IPS-18a (cell line): ENCODE measurements at regions not wholly inside any gene's neighbourhood (a gene's known extent, or its start where the extent isn't known, plus 50 kb on each side); places are given as distances from the start of the nearest gene placed in this dataset.

Experiments used
- H3K27ac ChIP-seq: one replicate; pipeline ENCODE4 v1.5.1; 2013; ENCODE audit warnings: low read length
- H3K27me3 ChIP-seq: one replicate; pipeline ENCODE4 v1.6.1; 2013; ENCODE audit warnings: mild to moderate bottlenecking, low read length; ENCODE audit not compliant: control insufficient read depth, insufficient read depth
- H3K36me3 ChIP-seq: one replicate; pipeline ENCODE4 v1.6.1; 2013; ENCODE audit warnings: low read depth, low read length; ENCODE audit not compliant: control insufficient read depth
- H3K4me1 ChIP-seq: one replicate; pipeline ENCODE4 v1.6.1; 2013; ENCODE audit warnings: low read depth, low read length; ENCODE audit not compliant: control insufficient read depth
- H3K4me3 ChIP-seq: one replicate; pipeline ENCODE4 v1.5.1; 2013; ENCODE audit warnings: low read length
- H3K9ac ChIP-seq: one replicate; pipeline ENCODE4 v1.6.1; 2013; ENCODE audit warnings: mild to moderate bottlenecking, low read length, moderate library complexity
- H3K9me3 ChIP-seq: one replicate; pipeline ENCODE4 v1.6.1; 2013; ENCODE audit warnings: low read depth, low read length; ENCODE audit not compliant: control insufficient read depth

DNA sequence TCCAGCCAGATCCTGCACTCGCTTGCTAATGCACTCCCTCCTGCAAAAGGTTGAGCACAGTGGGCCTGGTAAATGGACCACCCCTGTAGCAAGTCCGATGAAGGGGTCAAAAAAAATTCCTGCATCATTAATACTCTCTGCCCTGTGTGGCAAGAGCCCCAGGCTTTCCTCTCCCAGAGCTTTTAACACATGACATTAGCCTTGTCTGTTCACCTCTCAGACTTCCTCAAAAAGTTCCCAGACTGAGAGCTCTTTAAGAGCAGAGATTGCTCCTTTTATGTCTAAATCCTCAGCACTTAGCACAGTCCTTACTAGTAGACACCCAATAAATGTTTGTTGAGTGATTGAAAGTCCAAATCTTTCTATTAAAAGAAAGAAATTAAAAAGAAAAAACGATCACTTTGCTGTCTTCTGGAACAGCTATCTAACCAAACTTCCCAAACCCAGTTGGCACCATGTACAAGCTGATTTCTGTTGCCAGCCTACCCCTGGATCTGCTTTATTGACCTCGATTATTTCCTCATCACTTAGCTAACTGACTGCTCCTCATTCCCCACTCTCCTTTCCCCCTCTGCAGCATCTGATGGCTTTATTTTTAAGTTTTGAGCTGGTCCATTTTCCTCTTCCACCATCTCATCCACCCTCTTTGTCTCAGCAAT, 209.8 kb downstream of the ENC1 start:
- Histone ChIP-seq H3K4me1 (peaks cover 28% of the 10 kb centered on the region), H3K27ac (no peak overlapping the region), H3K36me3 (no peaks in the 10 kb centered on the region), H3K27me3 (no peaks in the 10 kb centered on the region), H3K9ac (no peak overlapping the region), H3K9me3 (no peaks in the 10 kb centered on the region), H3K4me3 (no peak overlapping the region)

- Histone ChIP-seq H3K9ac (no peak overlapping the region), H3K4me3 (no peak overlapping the region), H3K9me3 (no peaks in the 10 kb centered on the region), H3K36me3 (no peaks in the 10 kb centered on the region), H3K4me1 (peaks cover 26% of the 10 kb centered on the region), H3K27me3 (no peaks in the 10 kb centered on the region), H3K27ac (no peak overlapping the region)
These were observed 211.0 kb downstream of the ENC1 start for GRCh38 chr5:74429495-74429894.

DNA sequence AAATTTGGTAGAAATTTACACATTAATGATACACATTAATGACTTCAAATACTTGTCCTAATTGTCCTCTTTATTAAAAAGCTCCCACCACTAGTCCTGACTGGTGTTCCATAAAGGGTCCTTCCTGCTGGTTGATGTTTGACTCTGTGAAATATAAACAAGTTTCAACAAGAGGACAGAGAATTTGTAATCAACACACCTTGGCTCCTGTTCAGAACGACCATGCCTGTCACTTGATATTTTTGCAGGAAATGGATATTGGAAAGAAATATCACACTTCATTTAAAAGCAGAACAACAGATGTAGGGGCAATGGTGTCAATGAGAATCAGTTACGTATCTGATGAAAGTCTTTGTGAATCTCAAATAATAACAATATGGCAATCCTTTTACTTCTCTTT, 211.7 kb downstream of the ENC1 start:
- Histone ChIP-seq H3K27me3 (no peaks in the 10 kb centered on the region), H3K4me1 (peaks cover 19% of the 10 kb centered on the region), H3K27ac (no peak overlapping the region), H3K9me3 (no peaks in the 10 kb centered on the region), H3K9ac (no peak overlapping the region), H3K4me3 (no peak overlapping the region), H3K36me3 (no peaks in the 10 kb centered on the region)

- Histone ChIP-seq H3K9ac (no peak overlapping the region), H3K36me3 (no peaks in the 10 kb centered on the region), H3K9me3 (no peaks in the 10 kb centered on the region), H3K4me3 (no peak overlapping the region), H3K27me3 (no peaks in the 10 kb centered on the region), H3K4me1 (peaks cover 13% of the 10 kb centered on the region), H3K27ac (no peak overlapping the region)
These were observed 212.3 kb downstream of the ENC1 start for GRCh38 chr5:74428275-74428674.

DNA sequence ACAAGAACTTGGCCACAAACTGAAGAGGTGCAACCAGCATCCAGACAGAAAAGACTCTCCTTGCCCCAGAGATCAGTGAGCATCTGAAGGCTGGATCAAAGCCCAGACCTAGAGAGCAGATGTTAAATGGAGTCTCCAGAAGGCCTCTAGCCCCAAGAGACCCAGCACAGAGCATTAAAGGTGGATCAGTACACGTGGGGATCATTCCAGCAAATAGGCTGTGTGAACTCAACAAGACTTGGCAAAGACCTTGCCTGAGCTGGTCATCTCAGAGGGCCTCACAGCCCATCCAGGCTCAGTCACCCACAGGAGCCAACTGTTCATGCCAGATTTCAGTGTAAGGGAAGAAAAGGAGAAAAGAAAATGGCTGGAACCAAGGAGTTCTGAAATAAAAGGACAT, 214.0 kb downstream of the ENC1 start:
- H3K27me3 ChIP-seq = no peaks in the 10 kb centered on the region
- H3K27ac ChIP-seq = no peak overlapping the region
- no peak overlapping the region for H3K4me3 ChIP-seq
- no peaks in the 10 kb centered on the region for H3K4me1 ChIP-seq
- no peaks in the 10 kb centered on the region for H3K36me3 ChIP-seq
- no peaks in the 10 kb centered on the region for H3K9me3 ChIP-seq
- H3K9ac ChIP-seq = no peak overlapping the region

DNA sequence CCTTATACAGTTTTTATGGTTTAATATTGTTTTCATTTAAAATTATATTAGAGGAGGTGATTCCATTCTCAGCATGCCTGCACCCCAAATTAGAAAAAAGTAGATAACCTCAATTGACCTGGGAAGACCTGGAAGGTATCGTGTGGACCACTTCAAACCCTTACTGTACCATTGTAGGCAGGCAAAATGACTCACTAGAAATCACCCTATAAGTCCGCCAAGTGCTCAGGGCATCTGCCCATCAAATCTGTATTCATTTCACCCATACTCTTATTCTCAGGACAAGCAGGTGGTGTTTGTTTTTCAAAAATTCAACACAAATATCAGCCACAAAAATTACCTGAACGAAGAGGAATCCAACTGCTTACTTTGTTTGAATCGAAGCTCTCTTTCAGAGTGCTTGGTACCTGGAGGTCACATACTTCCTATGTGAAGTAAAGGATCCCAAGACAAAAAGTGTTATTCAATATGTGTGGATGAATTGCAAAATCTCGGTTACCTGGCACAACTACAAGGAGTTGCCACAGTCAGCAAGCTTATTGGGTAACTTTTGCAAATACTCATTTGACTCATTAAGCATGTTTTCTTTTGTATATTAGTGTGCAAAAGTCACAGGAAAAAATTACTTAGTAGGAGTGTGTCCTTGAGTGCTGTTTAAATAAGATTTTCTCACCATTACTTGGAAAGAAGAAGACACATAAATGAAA, 216.2 kb downstream of the ENC1 start:
- Histone ChIP-seq H3K27ac (no peak overlapping the region), H3K9ac (no peak overlapping the region), H3K36me3 (no peaks in the 10 kb centered on the region)

GRCh38 chr5:74423383-74423782, 217.1 kb downstream of the ENC1 start:
- Histone ChIP-seq H3K4me1 (no peaks in the 10 kb centered on the region), H3K27me3 (no peaks in the 10 kb centered on the region), H3K9me3 (no peaks in the 10 kb centered on the region), H3K4me3 (no peak overlapping the region), H3K36me3 (no peaks in the 10 kb centered on the region), H3K9ac (no peak overlapping the region), H3K27ac (no peak overlapping the region)

More for the DNA sequence above, 216.2 kb downstream of the ENC1 start:
- H3K27me3 ChIP-seq = no peaks in the 10 kb centered on the region
- no peaks in the 10 kb centered on the region for H3K9me3 ChIP-seq
- no peaks in the 10 kb centered on the region for H3K4me1 ChIP-seq
- H3K4me3 ChIP-seq = no peak overlapping the region

DNA sequence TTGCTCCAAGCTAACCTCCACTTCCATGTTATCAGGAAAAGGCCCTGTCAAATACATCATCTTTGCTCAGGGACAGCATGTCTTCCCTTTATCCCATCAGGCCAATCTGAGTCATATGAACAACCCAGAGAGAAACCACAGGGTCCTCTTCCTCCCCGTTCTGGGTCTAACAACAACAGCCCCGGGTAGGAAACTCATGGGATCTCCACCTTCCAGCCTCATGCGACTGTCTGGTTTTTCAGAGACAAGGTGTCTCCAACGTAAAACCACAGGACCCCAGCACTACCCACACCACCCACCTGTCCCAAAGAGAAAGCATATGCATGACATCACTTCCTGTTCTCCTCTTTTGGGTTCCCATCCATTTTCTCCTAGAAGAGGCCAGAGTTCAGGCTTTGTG, 217.9 kb downstream of the ENC1 start:
- H3K4me3 ChIP-seq = no peak overlapping the region
- no peak overlapping the region for H3K9ac ChIP-seq
- no peak overlapping the region for H3K27ac ChIP-seq
- no peaks in the 10 kb centered on the region for H3K27me3 ChIP-seq
- no peaks in the 10 kb centered on the region for H3K4me1 ChIP-seq
- no peaks in the 10 kb centered on the region for H3K9me3 ChIP-seq
- no peaks in the 10 kb centered on the region for H3K36me3 ChIP-seq

DNA sequence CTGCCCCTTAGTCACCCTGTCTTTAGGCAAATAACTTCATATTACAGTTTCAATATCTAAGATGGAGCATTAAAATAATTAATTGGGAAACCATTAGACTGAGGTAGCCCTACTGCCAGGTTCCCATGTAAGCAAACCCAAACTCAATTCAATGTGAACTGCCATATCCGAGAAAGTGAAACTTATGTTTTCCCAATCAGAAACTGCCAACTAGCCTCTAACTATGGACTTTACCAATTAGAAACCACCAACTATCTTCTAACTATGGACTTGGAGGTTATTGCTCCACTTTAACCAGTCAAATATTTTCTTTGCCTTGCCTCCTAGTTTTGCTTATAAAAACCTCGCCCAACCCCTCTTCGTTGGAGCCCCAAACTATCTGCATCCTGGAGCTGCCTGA, 218.5 kb downstream of the ENC1 start:
- Histone ChIP-seq H3K27ac (no peak overlapping the region), H3K4me3 (no peak overlapping the region)

GRCh38 chr5:74421377-74421776, 219.2 kb downstream of the ENC1 start:
- Histone ChIP-seq H3K9me3 (no peaks in the 10 kb centered on the region), H3K9ac (no peak overlapping the region), H3K27ac (no peak overlapping the region), H3K27me3 (no peaks in the 10 kb centered on the region), H3K4me3 (no peak overlapping the region), H3K36me3 (no peaks in the 10 kb centered on the region), H3K4me1 (no peaks in the 10 kb centered on the region)

More for the DNA sequence above, 218.5 kb downstream of the ENC1 start:
- Histone ChIP-seq H3K36me3 (no peaks in the 10 kb centered on the region), H3K9ac (no peak overlapping the region), H3K4me1 (no peaks in the 10 kb centered on the region), H3K27me3 (no peaks in the 10 kb centered on the region), H3K9me3 (no peaks in the 10 kb centered on the region)

- Histone ChIP-seq H3K27me3 (no peaks in the 10 kb centered on the region), H3K4me3 (no peak overlapping the region), H3K36me3 (no peaks in the 10 kb centered on the region), H3K27ac (no peak overlapping the region), H3K9ac (no peak overlapping the region), H3K9me3 (no peaks in the 10 kb centered on the region), H3K4me1 (no peaks in the 10 kb centered on the region)
These were observed 219.6 kb downstream of the ENC1 start for GRCh38 chr5:74420947-74421346.

GRCh38 chr5:74420220-74420619, 220.3 kb downstream of the ENC1 start:
- Histone ChIP-seq H3K27me3 (no peaks in the 10 kb centered on the region), H3K27ac (no peak overlapping the region), H3K9ac (no peak overlapping the region), H3K4me3 (no peak overlapping the region), H3K4me1 (peaks cover 3% of the 10 kb centered on the region), H3K9me3 (no peaks in the 10 kb centered on the region), H3K36me3 (no peaks in the 10 kb centered on the region)
